Cardiac fibroblast (primary cell): ENCODE measurements at regions not wholly inside any gene's neighbourhood (a gene's known extent, or its start where the extent isn't known, plus 50 kb on each side); places are given as distances from the start of the nearest gene placed in this dataset.
"Not testable (repeated sequence)": the region's sequence is repeated elsewhere in the genome, so short reads cannot be mapped to it uniquely, and the experiment has no call there.

Experiments used
- DNase-seq, 2 donors: peaks; one replicate each; pipeline versions ENCODE4 v3.0.0 to v3.0.0-alpha.2; 2010; ENCODE audit warnings: low read depth in 2 of 2
- H3K4me3 ChIP-seq, 2 donors: replicated peaks in 1 of 2; 1 replicate in 1 of 2; 2 replicates in 1 of 2; pipeline ENCODE4 v1.5.1; 2011; ENCODE audit warnings: low read depth in 2 of 2, low read length in 2 of 2, mild to moderate bottlenecking in 2 of 2, moderate library complexity in 1 of 2
- CTCF ChIP-seq: IDR thresholded peaks from one replicate; pipeline ENCODE4 v1.5.1; 2011; ENCODE audit warnings: low read depth, mild to moderate bottlenecking, low read length, inconsistent platforms

- no peak overlapping the region for H3K4me3 ChIP-seq
- no peak for DNase-seq
- no peak for TF ChIP-seq CTCF
Observed at GRCh38 chr1:208990456-208990855, 593.1 kb upstream of the CAMK1G start.

- DNase-seq, H3K4me3 ChIP-seq: not testable (repeated sequence)
Observed at GRCh38 chr1:208997053-208997452, 586.5 kb upstream of the CAMK1G start.

GRCh38 chr1:208997726-208998312, 585.7 kb upstream of the CAMK1G start:
- peak; percentile 27 for TF ChIP-seq CTCF
- peak; percentile 17 to 62 for DNase-seq
- no peak overlapping the region for H3K4me3 ChIP-seq

GRCh38 chr1:209008586-209008985, 574.9 kb upstream of the CAMK1G start:
- DNase-seq: no peak
- TF ChIP-seq CTCF: no peak
- H3K4me3 ChIP-seq: no peak overlapping the region

GRCh38 chr1:209010475-209011230, 572.9 kb upstream of the CAMK1G start:
- TF ChIP-seq CTCF: no peak
- DNase-seq: no peak
- no peak overlapping the region for H3K4me3 ChIP-seq

- DNase-seq: no peak
- no peak for TF ChIP-seq CTCF
- H3K4me3 ChIP-seq: no peak overlapping the region
Observed at GRCh38 chr1:209012443-209013196, 570.9 kb upstream of the CAMK1G start.

- H3K4me3 ChIP-seq: no peak overlapping the region
- no peak for TF ChIP-seq CTCF
- no peak for DNase-seq
Observed at GRCh38 chr1:209015092-209015491, 568.4 kb upstream of the CAMK1G start.
